Heart left ventricle (tissue), 16 donors: ENCODE measurements at regions not wholly inside any gene's neighbourhood (a gene's known extent, or its start where the extent isn't known, plus 50 kb on each side); places are given as distances from the start of the nearest gene placed in this dataset.

Experiments used
- ATAC-seq, 4 donors: fragments of 200-7000 bp; cut with Tn5 transposase; one replicate each; pipeline ENCODE4 v1.9.1; 2020 to 2022; ENCODE audit warnings: moderate library complexity in 4 of 4, mild to moderate bottlenecking in 3 of 4, moderate number of reproducible peaks in 1 of 4
- DNase-seq, 5 donors: peaks; one replicate each; pipeline ENCODE4 v3.0.0-alpha.2; 2020
- H3K27ac ChIP-seq, 12 donors: fragments of 200-600 bp; sonication (generic) in 4 of 12; one replicate each; pipeline versions ENCODE4 v1.5.0 to v1.8.0; 2016 to 2022; ENCODE audit warnings: mild to moderate bottlenecking in 2 of 12
- H3K27me3 ChIP-seq, 9 donors: fragments of 200-600 bp; sonication (generic) in 2 of 9; one replicate each; pipeline versions ENCODE4 v1.5.1 to v1.8.0; 2016 to 2022; ENCODE audit warnings: mild to moderate bottlenecking in 3 of 9
- H3K36me3 ChIP-seq, 9 donors: fragments of 200-600 bp; sonication (generic) in 2 of 9; one replicate each; pipeline versions ENCODE4 v1.5.0 to v1.8.0; 2018 to 2022; ENCODE audit warnings: mild to moderate bottlenecking in 2 of 9
- H3K4me1 ChIP-seq, 12 donors: fragments of 200-600 bp; sonication (generic) in 4 of 12; one replicate each; pipeline versions ENCODE4 v1.5.0 to v1.8.0; 2016 to 2022; ENCODE audit warnings: mild to moderate bottlenecking in 3 of 12
- H3K4me3 ChIP-seq, 12 donors: fragments of 200-600 bp; sonication (generic) in 4 of 12; one replicate each; pipeline versions ENCODE4 v1.5.0 to v1.8.0; 2017 to 2022; ENCODE audit warnings: mild to moderate bottlenecking in 9 of 12, moderate library complexity in 4 of 12
- H3K9me3 ChIP-seq, 12 donors: fragments of 200-600 bp; sonication (generic) in 4 of 12; one replicate each; pipeline versions ENCODE4 v1.5.0 to v1.8.0; 2016 to 2022; ENCODE audit warnings: mild to moderate bottlenecking in 1 of 12
- CTCF ChIP-seq, 12 donors: fragments of 200-600 bp; sonication (generic) in 4 of 12; IDR thresholded peaks; one replicate each; pipeline versions ENCODE4 v1.5.0 to v1.8.0; 2018 to 2022; ENCODE audit warnings: antibody characterized with exemption in 12 of 12, mild to moderate bottlenecking in 5 of 12
- POLR2A ChIP-seq, 2 donors: fragments of 450-650 bp; IDR thresholded peaks; one replicate each; pipeline ENCODE4 v1.6.1; 2017; ENCODE audit warnings: antibody characterized with exemption in 2 of 2, mild to moderate bottlenecking in 2 of 2, moderate library complexity in 2 of 2
- WGBS, 4 donors: extraction: QIAGEN DNeasy Blood & Tissue Kit in 2 of 4; methylation state at CpG; one replicate each; pipeline versions ENCODE4 v1.1.5 to v1.1.7; 2013 to 2018; 5-methylcytosine and 5-hydroxymethylcytosine counted together
- intact Hi-C, 10 donors: fragments of 100-400 bp; cut with DNase I; formaldehyde crosslinking; loops; one replicate each; pipeline versions ENCODE4 v1.11.1 to v1.14.2; 2022
- donor health status: ischemic (EF 13 %, LVEDD 7.1; RV severe dilation, severe dysfunction).
- donor health status: healthy with polysubstance abuse.
- donor health status: DM: no; HTN: yes; CAD: no.
- donor health status: DM: no; HTN: no; CAD: no.
- donor health status: ischemic (EF 25% LVEDD 6.9; RV normal size, moderate dysfunction).
- donor health status: ischemic (EF 25% LVEDD 5.7; RV mildly dilated, moderate dysfunction).
- donor health status: healthy.
- donor health status: DM: yes; HTN: yes; CAD: no.
- donor health status: ischemic (EF 35%, LVEDD 5.7; RV mildly dilated, moderate dysfunction).
- donor health status: nonischemic (EF 11% LVEDD 7.7; RV severe dilation, severe dysfunction).
- donor health status: DM: yes; HTN: yes; CAD: no.
- donor health status: PGD.
- donor health status: ischemic (EF 29% LVEDD 5.4; RV normal size, mild dysfunction).
- donor health status: nonischemic (EF 23%, LVEDD 6.1; RV moderate dilation, normal function).

- no peaks in the 10 kb centered on the region for H3K36me3 ChIP-seq
- TF ChIP-seq CTCF (IDR thresholded peaks at IDR 0.05) (no peak), POLR2A (IDR thresholded peaks at IDR 0.05) (no peak)
- H3K4me1 ChIP-seq, result peaks cover 0 to 9% (median 0%) of the 10 kb centered on the region in 12 donors
- ATAC-seq (no peak), DNase-seq (no peak)
- H3K27ac ChIP-seq, result no peak overlapping the region
- WGBS, 4 donors, result 82 to 84% (median 83%) methylated on average over 3 of the region's 3 CpGs
- H3K27me3 ChIP-seq, result no peaks in the 10 kb centered on the region
- intact Hi-C loops, result no loop called here
- H3K4me3 ChIP-seq, result no peak overlapping the region
- H3K9me3 ChIP-seq, result peaks cover 0 to 8% (median 0%) of the 10 kb centered on the region in 12 donors
These were observed 101.3 kb upstream of the SKAP2 start for GRCh38 chr7:26965724-26966123.

GRCh38 chr7:26964156-26964808, 99.9 kb upstream of the SKAP2 start:
- intact Hi-C loops, result no loop called here
- peaks cover 0 to 9% (median 0%) of the 10 kb centered on the region in 12 donors for H3K4me1 ChIP-seq
- ATAC-seq (no peak), DNase-seq (no peak)
- H3K4me3 ChIP-seq, result no peak overlapping the region
- H3K9me3 ChIP-seq, result no peaks in the 10 kb centered on the region
- no peak overlapping the region for H3K27ac ChIP-seq
- TF ChIP-seq CTCF (IDR thresholded peaks at IDR 0.05), result no peak
- TF ChIP-seq POLR2A (IDR thresholded peaks at IDR 0.05), result no peak
- H3K27me3 ChIP-seq, result no peaks in the 10 kb centered on the region
- 58 to 76% (median 70%) methylated on average over 2 of the region's 2 CpGs for WGBS, 4 donors
- H3K36me3 ChIP-seq, result no peaks in the 10 kb centered on the region

- Histone ChIP-seq H3K4me3 (no peak overlapping the region), H3K4me1 (peaks cover 0 to 9% (median 0%) of the 10 kb centered on the region in 12 donors), H3K27ac (no peak overlapping the region), H3K36me3 (no peaks in the 10 kb centered on the region), H3K9me3 (no peaks in the 10 kb centered on the region), H3K27me3 (peaks cover 0 to 6% (median 0%) of the 10 kb centered on the region in 9 donors)
- intact Hi-C loops, result no loop called here
- DNase-seq (no peak), ATAC-seq (no peak)
- no peak for TF ChIP-seq POLR2A (IDR thresholded peaks at IDR 0.05)
- TF ChIP-seq CTCF (IDR thresholded peaks at IDR 0.05), result no peak
- 78 to 97% (median 90%) methylated on average over 3 of the region's 3 CpGs for WGBS, 4 donors
These were observed 94.9 kb upstream of the SKAP2 start for GRCh38 chr7:26959290-26959689.

- H3K4me1 ChIP-seq, result peaks cover 0 to 5% (median 0%) of the 10 kb centered on the region in 12 donors
- ATAC-seq, result no peak
- DNase-seq, result no peak
- no peak overlapping the region for H3K27ac ChIP-seq
- H3K36me3 ChIP-seq, result no peaks in the 10 kb centered on the region
- intact Hi-C loops, result no loop called here
- no peaks in the 10 kb centered on the region for H3K9me3 ChIP-seq
- 74 to 85% (median 81%) methylated on average over 5 of the region's 5 CpGs for WGBS, 4 donors
- peaks cover 0 to 10% (median 0%) of the 10 kb centered on the region in 9 donors for H3K27me3 ChIP-seq
- no peak overlapping the region for H3K4me3 ChIP-seq
- no peak for TF ChIP-seq CTCF (IDR thresholded peaks at IDR 0.05)
- TF ChIP-seq POLR2A (IDR thresholded peaks at IDR 0.05), result no peak
These were observed 94.4 kb upstream of the SKAP2 start for GRCh38 chr7:26958834-26959233.
